Suprapubic skin (tissue), 3 donors: ENCODE measurements at regions not wholly inside any gene's neighbourhood (a gene's known extent, or its start where the extent isn't known, plus 50 kb on each side); places are given as distances from the start of the nearest gene placed in this dataset.
"Not testable (repeated sequence)": the region's sequence is repeated elsewhere in the genome, so short reads cannot be mapped to it uniquely, and the experiment has no call there.

Experiments
- POLR2A ChIP-seq, 2 donors: fragments of 450-650 bp; IDR thresholded peaks; one replicate each; pipeline ENCODE4 v1.6.1; 2017; ENCODE audit warnings: antibody characterized with exemption in 2 of 2, mild to moderate bottlenecking in 2 of 2, moderate library complexity in 2 of 2
- TF ChIP-seq, protein P1 (sequence below), 2 donors: fragments of 200-600 bp in 1 of 2; fragments of 450-650 bp in 1 of 2; sonication (generic) in 1 of 2; IDR thresholded peaks; one replicate each; pipeline ENCODE4 v1.5.1; 2016 to 2019; ENCODE audit warnings: antibody characterized with exemption in 2 of 2, mild to moderate bottlenecking in 1 of 2, moderate library complexity in 1 of 2

DNA sequence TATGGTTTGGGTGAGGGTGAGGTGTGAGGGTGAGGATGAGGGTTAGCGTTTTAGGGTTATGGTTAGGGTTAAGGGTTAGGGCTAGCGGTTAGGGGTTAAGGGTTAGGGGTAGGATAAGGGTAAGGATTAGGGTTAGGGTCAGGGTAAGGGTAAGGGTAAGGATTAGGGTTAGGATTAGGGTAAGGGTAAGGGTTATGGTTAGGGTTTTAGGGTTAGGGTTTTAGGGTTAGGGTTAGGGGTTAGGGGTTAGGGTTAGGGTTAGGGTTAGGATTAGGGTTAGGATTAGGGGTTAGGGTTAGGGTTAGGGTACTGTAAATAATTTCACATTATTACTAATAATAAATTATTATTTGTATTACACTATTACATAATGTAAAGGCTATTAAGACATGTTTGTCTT lies 359.5 kb downstream of the CACNA1B start:
- TF ChIP-seq, protein P1, sequence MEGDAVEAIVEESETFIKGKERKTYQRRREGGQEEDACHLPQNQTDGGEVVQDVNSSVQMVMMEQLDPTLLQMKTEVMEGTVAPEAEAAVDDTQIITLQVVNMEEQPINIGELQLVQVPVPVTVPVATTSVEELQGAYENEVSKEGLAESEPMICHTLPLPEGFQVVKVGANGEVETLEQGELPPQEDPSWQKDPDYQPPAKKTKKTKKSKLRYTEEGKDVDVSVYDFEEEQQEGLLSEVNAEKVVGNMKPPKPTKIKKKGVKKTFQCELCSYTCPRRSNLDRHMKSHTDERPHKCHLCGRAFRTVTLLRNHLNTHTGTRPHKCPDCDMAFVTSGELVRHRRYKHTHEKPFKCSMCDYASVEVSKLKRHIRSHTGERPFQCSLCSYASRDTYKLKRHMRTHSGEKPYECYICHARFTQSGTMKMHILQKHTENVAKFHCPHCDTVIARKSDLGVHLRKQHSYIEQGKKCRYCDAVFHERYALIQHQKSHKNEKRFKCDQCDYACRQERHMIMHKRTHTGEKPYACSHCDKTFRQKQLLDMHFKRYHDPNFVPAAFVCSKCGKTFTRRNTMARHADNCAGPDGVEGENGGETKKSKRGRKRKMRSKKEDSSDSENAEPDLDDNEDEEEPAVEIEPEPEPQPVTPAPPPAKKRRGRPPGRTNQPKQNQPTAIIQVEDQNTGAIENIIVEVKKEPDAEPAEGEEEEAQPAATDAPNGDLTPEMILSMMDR (IDR thresholded peaks at IDR 0.05): not testable (repeated sequence)
- TF ChIP-seq POLR2A (IDR thresholded peaks at IDR 0.05): not testable (repeated sequence)
